NK-92 (cell line): ENCODE measurements at regions not wholly inside any gene's neighbourhood (a gene's known extent, or its start where the extent isn't known, plus 50 kb on each side); places are given as distances from the start of the nearest gene placed in this dataset.

Experiments used
- DNase-seq: peaks from one replicate; lab custom pipeline; 2025; ENCODE audit not compliant: unreplicated experiment; lab: John Stamatoyannopoulos, UW

DNA sequence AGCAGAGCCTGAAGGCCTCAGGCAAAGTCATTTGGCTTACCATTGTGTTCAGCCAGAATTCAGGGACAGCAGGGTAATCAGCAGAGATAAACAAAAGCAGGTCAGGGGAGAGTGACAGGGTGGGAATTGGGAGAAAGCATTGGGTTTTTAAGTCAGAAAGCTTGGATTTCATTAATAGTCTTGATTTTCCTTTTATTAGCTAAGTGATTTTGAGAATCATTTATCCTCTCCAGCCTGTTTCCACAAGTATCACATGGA lies 410.1 kb downstream of the HNRNPD start:
- no peak for DNase-seq

DNA sequence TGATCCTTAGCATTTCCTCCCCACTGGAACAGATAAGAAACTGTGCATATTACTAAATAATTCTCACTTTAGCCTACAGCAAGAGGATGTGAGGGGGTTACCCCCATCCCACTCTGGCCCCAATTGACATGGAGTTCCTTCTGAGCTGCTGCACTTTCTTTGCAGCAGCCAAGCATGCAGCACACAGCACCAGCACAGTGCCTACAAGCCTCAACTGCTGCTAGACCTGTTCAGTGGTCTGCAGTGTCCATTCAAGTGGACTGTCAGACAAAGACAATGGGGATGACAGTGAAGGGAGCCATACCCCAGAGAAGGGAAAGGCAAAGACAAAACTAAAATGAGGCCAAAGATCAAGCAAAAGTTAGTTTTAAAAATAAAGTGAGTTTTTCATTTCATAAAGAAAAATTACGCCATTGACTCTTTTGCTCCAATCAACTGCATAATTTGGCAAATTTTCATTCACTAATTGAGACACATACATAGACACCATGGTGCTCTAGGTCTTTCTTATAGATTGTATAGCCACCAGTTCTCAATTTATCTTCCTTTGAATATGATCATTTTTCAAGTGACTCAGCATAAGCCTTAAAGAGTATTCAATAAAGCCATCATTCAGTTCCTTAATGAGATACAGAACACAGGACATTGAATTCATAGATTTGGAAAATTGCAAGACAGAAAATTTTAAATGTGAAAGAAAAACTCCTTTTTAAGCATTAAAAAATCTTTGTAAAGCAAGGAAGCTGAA lies 410.6 kb downstream of the HNRNPD start:
- no peak for DNase-seq

DNA sequence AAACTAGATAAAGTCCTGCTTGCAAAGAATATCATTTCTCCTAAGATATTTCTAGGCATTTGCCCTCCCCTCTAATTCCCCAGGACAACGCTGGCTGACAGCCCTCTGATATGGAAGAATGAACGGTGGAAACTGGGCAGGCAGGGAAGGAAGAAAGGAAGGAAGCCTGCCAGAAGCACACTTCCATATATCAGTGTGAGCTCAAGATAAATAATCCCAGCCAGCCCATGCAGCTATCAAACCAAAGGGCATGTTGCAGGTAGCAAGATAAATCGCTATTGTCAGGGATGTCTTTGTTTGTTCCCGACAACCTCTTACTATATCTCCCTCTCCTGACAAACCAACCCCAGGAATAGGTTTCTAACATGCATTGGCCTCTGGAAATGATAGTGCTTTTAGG lies 412.8 kb downstream of the HNRNPD start:
- no peak for DNase-seq

DNA sequence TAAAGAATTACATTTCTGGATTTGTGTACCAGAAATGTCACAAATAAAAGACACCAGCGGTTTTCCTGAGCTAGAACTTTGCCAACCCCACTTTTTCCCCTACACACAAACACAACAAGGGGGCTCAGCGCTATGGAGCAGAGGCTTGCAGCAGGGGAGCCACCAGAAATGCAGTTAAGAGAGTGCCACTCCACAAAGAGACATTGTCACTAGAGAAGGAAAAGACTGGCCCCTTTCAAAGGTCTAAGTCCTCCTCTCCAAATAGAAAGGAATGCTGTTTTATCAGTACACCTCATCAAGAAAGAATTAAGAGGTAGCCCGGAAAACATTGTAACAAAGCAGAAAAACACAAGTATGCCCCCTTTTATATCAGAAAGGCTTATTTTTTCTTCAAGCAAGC lies 419.5 kb downstream of the HNRNPD start:
- no peak for DNase-seq

DNA sequence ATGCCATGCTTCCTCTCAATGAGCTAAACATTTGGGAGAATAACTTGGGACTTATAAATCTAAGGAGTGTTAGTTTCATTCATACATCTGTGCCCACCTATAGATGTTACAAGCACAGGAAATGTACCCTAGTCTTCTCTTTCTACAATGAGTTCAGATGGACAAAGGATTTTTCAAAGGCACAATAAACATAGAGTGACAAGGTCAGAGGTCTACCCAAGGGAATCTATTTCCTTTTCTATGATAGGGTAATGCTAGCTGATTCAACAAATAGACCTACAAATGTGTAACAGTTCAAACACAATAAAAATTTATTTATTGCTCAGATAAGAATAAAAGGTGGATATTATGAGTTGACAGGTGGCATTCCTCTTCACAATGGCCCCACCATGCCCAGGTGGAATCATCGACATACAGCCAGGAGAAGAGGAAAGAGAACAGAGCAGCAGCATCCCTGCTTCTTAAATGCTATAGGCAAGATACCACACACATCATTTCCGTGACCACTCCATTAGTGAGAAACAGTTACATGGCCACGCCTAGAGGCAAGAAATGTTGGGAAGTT lies 421.8 kb downstream of the HNRNPD start:
- DNase-seq = no peak

DNA sequence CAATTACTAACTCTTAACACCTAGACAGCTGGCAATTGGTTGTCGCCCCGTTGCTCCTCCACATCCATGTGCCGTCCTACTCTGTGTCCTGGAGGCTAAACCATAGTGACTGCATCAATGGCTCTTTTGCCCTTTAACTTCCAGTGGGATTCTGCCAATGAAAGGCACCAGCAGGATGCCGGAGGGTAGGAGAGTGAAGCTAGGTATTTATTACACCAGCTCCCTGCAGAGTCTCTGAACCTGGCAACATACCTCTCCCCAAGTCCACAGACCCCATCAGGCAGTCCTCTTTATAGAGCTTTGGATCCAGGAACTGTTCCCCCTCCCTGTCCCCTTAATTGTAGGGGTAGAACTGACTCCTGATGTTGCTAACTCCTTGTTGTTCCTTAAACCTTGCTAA lies 426.8 kb downstream of the HNRNPD start:
- DNase-seq = no peak

DNA sequence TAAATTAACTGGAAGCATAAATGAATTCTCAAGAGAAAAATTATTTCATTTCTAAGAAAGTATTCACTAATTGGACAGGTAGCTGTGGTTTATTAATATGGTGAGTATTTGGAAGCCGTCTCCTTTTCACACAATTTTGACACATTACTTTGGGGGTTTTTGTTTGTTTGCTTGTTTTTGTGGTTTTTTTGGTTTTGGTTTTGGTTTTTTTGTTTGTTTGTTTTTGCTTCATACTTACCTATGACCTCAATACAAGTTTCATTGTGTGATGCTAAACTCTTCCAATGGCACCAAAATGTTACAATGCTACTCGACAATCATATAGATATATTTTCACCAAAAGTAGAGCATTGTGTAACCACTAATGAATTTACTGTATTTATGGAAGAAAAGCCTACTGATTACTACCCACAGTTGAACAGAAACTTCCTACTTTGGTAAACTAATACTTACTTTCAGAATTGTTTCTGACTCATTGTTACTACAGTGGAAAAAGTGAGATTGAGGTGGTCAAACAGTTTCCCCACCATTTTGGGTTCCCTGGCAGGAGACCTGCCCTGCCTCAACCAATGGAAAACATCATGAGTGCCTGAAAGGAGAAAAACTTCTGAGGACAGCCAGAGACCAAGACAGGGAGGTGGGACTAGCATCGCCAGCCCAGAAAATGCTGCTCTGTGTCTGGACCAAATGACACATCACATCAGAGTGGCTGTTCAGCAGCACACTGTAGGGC lies 443.1 kb downstream of the HNRNPD start:
- no peak for DNase-seq

DNA sequence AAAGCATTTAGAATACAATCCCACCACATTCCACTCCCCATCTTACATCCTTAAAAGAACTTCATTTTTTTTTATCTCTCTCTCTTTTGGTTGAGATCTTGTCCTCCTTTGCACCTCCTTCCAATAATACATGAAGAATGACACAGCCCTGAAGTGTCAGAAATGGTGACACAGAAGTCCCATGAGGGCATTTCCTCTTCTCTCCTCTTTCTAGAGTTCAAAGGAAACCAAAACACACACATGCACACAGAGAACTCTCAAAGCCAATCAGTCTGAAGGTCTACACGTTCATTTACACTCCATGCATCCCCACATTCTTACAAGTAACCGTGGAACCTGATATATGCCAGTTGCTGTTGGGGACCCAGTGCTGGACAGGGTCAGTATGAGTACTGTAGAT lies 450.7 kb downstream of the HNRNPD start:
- DNase-seq = no peak

DNA sequence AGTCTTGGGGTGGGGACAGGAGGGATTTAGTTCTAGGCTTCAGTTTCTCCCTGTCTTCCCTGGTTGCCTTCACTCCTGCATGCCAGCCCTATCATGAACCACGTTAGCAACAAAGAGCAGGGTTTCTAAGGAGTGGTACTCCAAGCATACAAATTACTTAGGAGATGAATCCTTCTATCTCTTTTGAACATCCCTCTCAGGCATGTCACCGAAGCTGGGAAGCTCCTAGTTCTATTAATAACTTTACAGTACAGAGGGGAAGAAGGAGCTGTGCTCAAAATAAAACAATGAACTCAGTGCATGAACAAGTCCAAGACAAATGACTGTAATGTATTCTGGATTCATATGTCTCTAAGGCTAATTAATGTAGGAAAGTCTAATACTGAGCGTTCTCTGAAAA lies 450.6 kb upstream of the RASGEF1B start:
- no peak for DNase-seq

DNA sequence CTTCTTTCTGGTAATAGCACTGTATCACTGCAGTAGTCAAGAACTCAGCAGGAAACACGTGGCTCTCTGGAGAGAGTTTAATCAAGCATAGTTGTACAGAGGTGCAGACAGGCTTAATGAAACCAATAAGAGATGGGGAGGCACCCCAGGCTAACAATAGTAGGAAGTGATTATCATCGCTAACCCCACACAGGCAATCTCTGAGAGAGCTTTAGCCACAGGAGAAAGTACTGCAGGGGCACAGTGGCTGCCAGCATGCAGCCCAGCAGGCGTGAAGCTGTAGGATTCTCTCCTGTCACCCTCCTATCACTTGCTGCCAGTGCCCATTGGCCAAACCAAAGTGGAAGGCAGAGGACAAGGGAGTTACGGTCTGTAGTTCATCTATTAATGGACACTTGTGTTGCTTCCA lies 450.0 kb upstream of the RASGEF1B start:
- DNase-seq = no peak

DNA sequence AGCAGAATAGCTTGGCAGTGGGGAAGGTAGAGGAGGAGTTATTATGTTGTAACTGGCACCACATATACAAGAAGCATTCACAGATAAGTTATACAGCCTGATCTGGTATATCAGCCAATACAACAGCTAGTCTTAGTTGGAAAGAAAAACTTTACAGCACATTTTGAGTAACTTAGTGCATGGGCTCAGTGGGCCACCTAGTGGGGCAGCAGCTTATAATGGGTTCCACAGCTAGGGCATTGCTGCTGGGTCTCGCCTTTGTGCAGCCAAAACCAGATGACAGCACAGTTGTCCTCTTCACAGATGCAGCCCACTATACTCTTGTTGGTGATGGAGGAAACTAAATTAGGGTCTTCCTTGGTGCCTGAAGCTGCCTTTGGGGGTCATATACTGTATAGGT lies 448.1 kb upstream of the RASGEF1B start:
- no peak for DNase-seq

DNA sequence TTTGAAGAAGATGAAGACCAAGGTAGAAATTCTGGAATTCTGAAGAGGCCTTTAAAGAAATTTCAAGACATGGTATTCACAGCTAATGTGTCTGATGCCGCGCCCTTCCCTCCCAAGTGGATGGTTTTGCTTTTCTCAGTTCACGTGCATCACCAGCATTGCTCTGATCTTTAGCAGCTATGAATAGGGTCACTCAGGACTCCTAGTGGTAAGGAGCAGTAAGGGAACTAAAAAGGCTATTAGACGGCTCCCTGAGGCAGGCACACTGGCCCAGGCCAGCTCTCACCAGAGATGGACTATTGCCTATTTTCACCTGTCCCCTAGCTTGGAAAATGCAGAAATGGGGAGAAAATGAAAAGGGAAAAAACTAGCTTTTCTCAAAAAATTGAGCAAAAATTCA lies 447.5 kb upstream of the RASGEF1B start:
- no peak for DNase-seq

DNA sequence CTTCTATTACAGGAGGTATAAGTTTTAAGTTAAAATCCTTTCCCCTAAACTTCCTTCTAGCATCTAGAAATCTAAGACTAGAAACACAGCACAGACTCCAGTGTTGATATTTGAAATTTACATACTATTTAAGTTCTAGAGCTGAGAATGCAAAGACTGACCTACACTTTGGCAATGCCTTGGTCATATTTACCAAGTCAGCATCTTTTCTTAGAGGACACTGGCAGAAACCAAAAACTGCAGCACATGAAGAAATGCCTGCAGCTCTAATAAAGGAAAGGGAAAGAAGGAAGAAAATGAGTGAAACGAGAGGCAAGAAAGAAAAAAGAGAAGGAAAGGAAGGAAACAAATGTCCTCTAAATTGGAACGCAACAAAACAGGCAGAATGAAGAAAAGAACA lies 443.7 kb upstream of the RASGEF1B start:
- DNase-seq = no peak

DNA sequence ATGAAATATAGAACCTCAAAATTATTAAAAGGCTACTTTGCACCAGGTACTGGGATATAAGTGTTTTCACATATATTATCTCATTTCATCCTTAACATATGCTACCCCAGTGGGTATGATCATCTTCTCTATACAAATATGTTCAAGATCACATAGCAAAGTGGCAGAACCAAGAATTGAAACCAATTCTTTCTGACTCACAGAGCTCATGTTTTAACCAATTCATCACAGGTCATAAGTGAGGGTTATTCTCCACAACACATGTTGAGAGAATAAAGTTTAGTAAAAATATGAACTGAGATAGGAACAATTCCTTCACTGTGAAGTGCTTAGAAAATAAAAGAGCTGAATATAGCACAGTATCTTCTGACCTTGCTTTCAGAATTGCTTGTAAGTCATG lies 442.9 kb upstream of the RASGEF1B start:
- no peak for DNase-seq

DNA sequence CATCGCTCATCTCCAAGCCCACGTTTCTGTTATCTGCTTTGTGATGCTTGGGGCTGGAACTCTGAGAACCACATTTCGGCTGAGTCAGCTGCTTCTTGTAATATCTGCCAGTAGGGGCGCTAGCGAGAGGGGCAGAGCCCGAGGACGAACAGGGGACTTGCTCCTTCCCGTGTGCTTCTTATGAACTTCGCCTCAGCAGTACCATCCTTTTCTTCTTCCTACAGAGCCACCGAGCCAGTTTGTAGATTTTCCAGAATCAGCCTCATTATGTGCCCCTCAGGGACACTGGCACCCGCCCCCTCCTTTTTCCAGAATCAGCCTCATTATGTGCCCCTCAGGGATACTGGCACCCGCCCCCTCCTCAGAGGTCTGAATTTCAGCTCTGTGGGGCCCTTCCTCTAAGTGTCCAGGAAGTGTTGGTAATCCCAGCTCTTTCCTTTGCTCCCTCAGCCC lies 441.7 kb upstream of the RASGEF1B start:
- no peak for DNase-seq

DNA sequence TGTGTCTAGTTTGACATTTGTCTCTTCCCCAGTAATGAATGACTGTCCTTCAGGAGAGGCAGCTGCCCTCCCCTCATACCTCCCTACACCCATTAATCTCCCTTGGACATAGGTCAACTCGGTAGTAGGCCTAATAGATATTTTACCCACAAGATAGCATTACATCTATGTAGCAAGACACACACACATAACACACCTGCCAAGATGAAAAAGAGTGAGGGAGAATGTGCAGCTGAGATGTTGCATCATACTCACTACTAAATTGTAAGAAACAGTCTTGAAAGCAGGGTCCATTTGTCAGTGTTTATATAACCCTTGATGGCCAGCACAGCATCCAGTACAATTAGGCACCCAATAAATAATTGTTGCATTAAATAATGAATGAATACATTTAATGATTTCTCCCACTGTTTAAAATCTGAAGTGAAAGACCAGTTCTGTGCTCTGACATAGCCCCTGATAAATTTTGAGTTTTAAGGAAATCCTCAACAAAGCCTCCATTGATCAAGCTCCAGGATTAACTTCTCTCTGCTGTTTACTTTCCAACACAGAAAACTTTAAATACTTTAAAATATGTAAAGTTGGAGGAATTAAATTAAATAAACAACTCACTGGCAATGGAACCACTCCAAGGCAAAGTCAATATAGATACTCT lies 440.8 kb upstream of the RASGEF1B start:
- DNase-seq = no peak

DNA sequence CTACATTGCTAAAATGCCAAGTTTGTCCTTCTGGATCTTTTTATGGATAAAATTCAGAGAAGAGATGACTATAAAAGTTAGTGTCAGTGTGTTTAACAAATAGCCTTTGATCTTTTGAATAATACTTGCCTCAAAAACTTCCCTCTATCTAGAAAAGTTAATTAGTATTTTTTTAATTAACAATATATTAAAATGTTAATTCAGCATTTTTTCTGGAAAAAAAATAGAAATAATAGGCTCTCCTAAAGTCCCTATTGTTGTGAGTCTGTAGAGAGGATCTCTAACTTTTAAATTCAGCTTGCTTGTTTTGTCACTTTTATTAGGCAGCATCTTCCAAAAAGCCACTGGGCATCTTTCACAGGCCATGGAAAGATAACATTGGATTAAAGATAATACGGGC lies 435.2 kb upstream of the RASGEF1B start:
- no peak for DNase-seq

DNA sequence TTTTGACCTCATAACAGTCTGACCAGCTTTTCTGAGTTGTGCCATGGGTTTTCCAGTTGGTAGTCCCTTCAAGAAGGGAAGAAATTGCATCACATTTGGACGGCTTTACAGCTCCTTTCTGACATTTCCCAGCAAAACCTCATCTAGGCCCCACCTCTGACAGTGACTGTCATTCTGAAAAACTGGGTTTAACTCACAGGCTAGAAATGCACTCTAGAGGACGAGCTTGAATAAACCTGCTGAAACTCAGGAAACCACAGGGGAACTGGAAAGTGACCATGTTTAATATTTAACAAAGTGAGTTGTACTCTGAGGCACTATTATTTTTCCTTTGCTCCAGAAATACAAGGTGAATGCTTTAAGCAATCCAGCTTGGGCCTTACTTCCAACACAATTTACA lies 434.3 kb upstream of the RASGEF1B start:
- no peak for DNase-seq

DNA sequence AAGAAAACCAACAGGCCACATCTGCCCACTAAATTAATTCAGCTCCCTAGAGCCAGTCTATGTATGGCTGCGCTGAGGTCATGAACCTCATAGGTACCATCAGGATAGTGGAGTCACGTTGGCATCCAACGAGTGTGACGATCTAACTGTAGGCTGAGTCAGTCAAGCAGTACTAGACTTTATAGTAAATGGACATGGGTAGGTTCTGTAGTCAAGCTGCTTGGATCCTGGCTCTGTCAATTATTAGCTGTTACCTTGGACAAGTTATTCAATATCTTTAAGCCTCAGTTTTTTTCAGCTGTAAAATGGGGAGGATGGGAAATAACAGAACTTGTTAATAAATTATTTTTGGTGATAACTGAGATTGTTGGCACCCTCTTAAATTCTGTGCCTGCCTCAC lies 432.4 kb upstream of the RASGEF1B start:
- no peak for DNase-seq

DNA sequence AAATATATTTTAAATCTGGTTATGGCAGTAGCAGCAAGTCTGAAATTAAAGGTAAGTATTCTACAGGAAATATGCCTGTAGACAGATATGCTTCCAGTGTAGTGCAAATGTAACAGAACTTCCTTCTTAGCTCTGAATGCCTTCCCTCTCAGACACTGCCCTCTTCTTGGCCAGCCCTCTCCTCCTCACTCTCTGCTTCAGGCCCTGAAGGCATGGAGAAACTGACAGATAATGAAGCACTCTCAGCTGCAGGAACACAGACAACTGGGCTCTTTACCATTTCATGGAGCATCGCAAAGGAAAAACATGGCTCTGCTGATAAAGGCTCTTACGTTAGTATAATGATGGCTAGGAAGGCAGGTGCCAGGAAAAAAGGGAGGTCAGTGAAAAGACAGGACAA lies 431.5 kb upstream of the RASGEF1B start:
- no peak for DNase-seq

DNA sequence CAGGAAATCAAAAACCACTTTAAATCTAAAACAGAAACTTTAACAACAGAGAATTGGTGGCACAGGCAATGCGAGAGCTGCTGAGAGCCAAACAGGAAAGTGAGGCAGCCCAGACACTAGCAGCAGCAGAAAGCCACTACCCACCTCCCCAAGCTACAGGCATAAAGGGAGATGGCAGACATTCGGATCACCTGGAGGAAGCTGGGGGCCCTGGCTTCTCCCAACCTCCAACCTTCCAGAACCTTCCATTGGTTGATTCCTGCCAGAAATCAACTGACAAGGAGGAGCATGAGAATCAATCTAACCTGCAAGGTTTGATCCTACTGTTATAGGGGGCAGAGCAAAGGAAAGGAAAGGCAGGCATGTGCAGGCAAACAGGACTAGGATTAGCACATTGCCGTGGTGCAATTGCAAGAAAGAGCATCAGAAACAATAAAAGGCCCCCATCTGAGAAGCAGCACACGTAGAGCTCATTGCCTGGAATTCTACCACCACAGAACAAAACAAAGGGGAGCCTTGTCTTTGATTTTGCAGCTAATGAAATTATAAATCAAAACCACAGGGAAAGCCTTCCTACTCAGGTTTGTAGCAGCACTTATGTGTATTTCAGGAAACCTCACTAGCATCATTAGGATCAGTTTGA lies 427.3 kb upstream of the RASGEF1B start:
- no peak for DNase-seq

DNA sequence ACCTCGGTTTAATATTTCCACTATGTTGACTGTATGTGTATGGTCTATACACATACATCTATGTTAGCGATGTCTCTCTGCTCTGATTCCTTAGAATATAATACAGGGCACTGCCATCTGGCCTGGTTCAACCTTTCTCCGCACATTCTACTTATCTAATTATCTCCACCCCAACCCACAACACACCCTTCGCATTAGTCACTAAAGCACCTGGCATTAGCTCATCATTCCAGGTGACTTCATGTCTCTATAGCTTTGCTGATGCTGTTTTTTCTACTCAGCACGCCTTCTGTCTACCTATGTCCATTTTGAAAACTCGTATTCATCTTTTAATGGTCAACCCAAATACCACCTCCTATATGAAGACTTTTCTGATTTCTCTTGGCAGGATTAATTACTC lies 425.2 kb upstream of the RASGEF1B start:
- no peak for DNase-seq
